ENCODE measurements at regions not wholly inside any gene's neighbourhood (a gene's known extent, or its start where the extent isn't known, plus 50 kb on each side); places are given as distances from the start of the nearest gene placed in this dataset.

GRCh38 chr2:75381032-75381431 is 179.7 kb downstream of the EVA1A start (continued):
- TF ChIP-seq ATF6 (CRISPR knock-in tag; IDR thresholded peaks at IDR 0.05) = no peak

GRCh38 chr2:75379476-75380210 is 180.3 kb upstream of the TACR1 start:
- ATAC-seq = no peak
- no peak for TF ChIP-seq MXD4 (CRISPR knock-in tag; IDR thresholded peaks at IDR 0.05; ENCODE audit: borderline replicate concordance)
- no peak for TF ChIP-seq AR (CRISPR knock-in tag; IDR thresholded peaks at IDR 0.05)
- TF ChIP-seq ATF3 (CRISPR knock-in tag; conservative IDR thresholded peaks at IDR 0.05) = no peak
- TF ChIP-seq FOXP1 (CRISPR knock-in tag; IDR thresholded peaks at IDR 0.05; ENCODE audit: borderline replicate concordance) = no peak
- TF ChIP-seq NFATC4 (CRISPR knock-in tag; IDR thresholded peaks at IDR 0.05) = no peak
- TF ChIP-seq NFYB (CRISPR knock-in tag; conservative IDR thresholded peaks at IDR 0.05; ENCODE audit: low read depth) = no peak
- TF ChIP-seq ZNF396 (CRISPR knock-in tag; IDR thresholded peaks at IDR 0.05; ENCODE audit: borderline replicate concordance) = no peak
- no peak for TF ChIP-seq E2F4 (CRISPR knock-in tag; IDR thresholded peaks at IDR 0.05; ENCODE audit: borderline replicate concordance, low read depth)
- no peak for TF ChIP-seq CREB1 (CRISPR knock-in tag; IDR thresholded peaks at IDR 0.05)
- no peak for TF ChIP-seq FOXP4 (CRISPR knock-in tag; IDR thresholded peaks at IDR 0.05)
- TF ChIP-seq MYBL2 (CRISPR knock-in tag; IDR thresholded peaks at IDR 0.05) = no peak
- TF ChIP-seq E2F1 (CRISPR knock-in tag; IDR thresholded peaks at IDR 0.05) = no peak
- no peak for TF ChIP-seq IRF1 (CRISPR knock-in tag; IDR thresholded peaks at IDR 0.05)
- no peak for TF ChIP-seq ZNF317 (CRISPR knock-in tag; IDR thresholded peaks at IDR 0.05; ENCODE audit: borderline replicate concordance, low read depth)
- TF ChIP-seq ZNF512 (CRISPR knock-in tag; IDR thresholded peaks at IDR 0.05; ENCODE audit: borderline replicate concordance) = no peak
- no peak for TF ChIP-seq ZNF416 (CRISPR knock-in tag; IDR thresholded peaks at IDR 0.05)
- no peak for TF ChIP-seq RORB (CRISPR knock-in tag; IDR thresholded peaks at IDR 0.05)

More at GRCh38 chr2:75379476-75380210, 180.3 kb upstream of the TACR1 start:
- CTCF ChIA-PET = interaction anchor here (0.9 kb wide), 1 partner anchor 248 kb away, joined by 3 read pairs; no protein-coding TSS in a partner anchor
- H3K4me3 Mint-ChIP-seq = no peak overlapping the region
- H3K36me3 Mint-ChIP-seq = no peaks in the 10 kb centered on the region
- H3K27me3 Mint-ChIP-seq (ENCODE audit: low read depth) = no peaks in the 10 kb centered on the region
- peaks cover 4% of the 10 kb centered on the region for H3K9me3 Mint-ChIP-seq
- DNase-seq (ENCODE audit: low spot score) = no peak
- no peak overlapping the region for H3K27ac Mint-ChIP-seq
- H3K4me1 Mint-ChIP-seq = peaks cover 14% of the 10 kb centered on the region
- POLR2A ChIA-PET = no interaction called here
